GM12864 (cell line): ENCODE measurements at regions not wholly inside any gene's neighbourhood (a gene's known extent, or its start where the extent isn't known, plus 50 kb on each side); places are given as distances from the start of the nearest gene placed in this dataset.

ENCODE experiments used
- DNase-seq: peaks from one replicate; pipeline ENCODE4 v3.0.0-alpha.2; 2011; ENCODE audit warnings: low read depth
- H3K4me3 ChIP-seq: 2 replicates; pipeline ENCODE4 v1.5.1; 2011; ENCODE audit warnings: mild to moderate bottlenecking, low read depth, low read length, control low read depth
- TF ChIP-seq, protein P1 (sequence below): IDR thresholded peaks from 2 replicates; pipeline ENCODE4 v1.5.1; 2011; ENCODE audit warnings: low read depth, mild to moderate bottlenecking, moderate library complexity, low read length, control low read depth, inconsistent platforms; ENCODE audit errors: missing control alignments

DNA sequence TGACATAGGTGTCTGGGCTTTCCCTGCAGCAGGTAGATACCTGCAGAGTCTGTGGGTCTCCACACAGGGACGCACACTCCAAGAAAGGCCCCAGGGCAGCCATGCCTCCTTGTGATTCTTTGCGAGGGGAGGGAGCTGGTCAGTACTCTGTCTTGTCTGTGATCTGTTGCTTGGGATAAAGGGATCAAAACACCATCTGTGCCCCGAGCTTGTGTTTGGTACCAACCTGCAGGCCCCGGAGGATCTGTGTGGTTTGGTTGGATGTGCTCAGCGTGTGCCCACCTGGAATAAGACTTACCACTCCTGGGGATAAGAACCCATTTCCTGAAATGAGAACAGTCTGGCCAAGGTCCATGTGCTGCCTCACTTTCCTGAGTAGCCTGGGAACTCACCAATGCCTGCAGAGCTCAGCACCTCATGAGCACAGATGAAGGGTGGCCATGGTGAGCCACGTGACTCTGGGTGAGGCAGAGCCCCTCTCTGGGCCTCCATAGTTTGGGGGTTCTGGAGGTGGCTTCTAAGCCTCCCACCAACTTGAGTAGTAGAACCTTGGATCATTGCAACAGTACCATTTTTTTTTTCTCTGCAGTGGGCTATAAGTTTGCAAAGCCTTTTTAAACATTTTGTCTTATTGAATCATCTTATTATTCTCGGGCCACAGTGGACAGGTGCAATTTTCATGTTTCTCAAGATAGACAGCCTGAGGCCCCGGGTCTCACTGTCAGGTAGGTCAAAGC is 134.8 kb downstream of the DDX1 start:
- TF ChIP-seq, protein P1, sequence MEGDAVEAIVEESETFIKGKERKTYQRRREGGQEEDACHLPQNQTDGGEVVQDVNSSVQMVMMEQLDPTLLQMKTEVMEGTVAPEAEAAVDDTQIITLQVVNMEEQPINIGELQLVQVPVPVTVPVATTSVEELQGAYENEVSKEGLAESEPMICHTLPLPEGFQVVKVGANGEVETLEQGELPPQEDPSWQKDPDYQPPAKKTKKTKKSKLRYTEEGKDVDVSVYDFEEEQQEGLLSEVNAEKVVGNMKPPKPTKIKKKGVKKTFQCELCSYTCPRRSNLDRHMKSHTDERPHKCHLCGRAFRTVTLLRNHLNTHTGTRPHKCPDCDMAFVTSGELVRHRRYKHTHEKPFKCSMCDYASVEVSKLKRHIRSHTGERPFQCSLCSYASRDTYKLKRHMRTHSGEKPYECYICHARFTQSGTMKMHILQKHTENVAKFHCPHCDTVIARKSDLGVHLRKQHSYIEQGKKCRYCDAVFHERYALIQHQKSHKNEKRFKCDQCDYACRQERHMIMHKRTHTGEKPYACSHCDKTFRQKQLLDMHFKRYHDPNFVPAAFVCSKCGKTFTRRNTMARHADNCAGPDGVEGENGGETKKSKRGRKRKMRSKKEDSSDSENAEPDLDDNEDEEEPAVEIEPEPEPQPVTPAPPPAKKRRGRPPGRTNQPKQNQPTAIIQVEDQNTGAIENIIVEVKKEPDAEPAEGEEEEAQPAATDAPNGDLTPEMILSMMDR: no peak
- no peak for DNase-seq
- no peak overlapping the region for H3K4me3 ChIP-seq

DNA sequence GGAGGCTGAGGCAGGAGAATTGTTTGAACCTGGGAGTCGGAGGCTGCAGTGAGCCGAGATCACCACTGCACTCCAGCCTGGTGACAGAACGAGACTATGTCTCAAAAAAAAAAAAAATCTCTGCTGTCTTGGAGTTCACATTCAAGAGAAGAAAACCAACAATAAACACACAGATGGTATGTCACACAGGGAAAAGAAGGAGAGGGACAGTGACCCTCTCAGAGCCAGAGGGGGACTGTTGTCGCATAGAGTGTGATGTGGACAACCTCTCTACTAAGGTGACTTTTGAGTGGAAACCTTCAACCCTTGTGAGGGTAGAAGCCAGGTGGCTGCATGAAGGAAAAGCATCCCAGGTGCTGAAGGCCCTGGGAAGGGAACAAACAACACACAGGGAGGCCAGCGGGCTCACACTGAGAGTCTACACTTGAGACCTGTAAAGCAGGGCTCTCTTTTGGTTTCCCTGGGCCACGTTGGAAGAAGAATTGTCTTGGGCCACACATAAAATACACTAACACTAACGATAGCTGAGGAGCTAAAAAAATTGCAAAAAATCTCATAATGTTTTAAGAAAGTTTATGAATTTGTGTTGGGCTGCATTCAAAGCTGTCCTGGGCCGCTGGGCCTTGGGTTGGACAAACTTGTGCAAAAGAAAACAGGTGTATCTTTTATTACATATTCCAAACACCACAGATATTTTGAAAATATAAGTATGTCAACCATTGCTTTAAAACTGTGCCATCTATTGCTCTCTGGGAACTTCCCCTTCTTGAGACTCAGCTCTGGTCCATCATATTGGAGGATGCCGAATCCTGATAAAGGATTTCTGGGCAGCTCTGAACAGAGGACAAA is 136.0 kb downstream of the DDX1 start:
- TF ChIP-seq, protein P1: no peak
- no peak for DNase-seq

DNA sequence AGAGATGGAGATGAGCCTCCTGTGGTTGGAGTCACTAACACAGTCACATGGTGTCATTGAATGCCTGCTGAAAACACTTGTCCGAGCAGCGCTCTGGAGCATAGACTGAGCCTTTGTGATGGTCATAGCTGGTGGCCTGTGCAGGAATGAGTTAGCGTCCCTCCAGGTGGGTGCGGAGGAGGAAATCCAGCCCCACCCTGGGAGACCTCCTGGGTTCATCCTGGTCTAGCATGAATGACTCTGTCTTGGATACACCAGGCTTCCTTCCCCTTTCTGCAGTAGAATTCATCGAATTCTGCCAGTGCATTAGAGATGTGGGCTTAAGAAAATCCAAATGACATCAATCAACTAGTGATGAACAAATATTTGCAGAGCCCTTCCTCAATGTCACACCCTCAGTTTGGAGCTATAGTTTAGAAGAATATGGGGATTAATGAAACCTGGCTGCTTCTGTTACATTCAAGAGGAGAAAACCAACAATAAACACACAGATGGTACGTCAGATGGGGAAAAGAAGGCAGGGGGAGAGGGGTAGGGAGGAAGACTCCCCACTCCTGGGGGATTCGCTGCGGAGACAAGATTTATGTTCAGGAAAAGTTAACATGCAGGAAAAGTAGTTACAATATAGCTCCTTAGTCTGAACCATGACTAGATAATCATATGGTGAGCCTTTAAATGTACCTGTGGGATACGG is 136.7 kb downstream of the DDX1 start:
- DNase-seq: no peak
- H3K4me3 ChIP-seq: no peak overlapping the region
- TF ChIP-seq, protein P1: no peak

More for the DNA sequence above, 136.0 kb downstream of the DDX1 start:
- H3K4me3 ChIP-seq: no peak overlapping the region

DNA sequence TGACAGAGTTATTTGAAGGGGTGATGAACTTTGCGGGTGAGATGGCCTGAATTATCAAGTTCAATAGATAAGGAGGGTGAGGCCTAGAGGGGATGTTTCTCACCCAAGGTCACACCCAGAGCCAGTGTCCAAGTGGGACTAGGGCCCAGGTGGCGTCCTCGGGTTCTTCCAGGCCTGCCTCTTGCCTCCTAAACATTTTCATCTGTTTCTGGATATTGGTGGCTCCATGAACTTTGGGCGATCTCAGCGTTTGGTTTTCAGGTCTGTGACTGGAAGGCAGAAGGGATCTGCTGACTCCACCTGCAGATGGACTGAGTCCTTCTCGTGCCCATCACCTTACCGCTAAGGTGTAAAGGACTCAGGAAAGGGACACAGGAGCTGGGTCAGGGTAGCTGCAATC is 137.3 kb downstream of the DDX1 start:
- TF ChIP-seq, protein P1: no peak
- no peak overlapping the region for H3K4me3 ChIP-seq
- no peak for DNase-seq

DNA sequence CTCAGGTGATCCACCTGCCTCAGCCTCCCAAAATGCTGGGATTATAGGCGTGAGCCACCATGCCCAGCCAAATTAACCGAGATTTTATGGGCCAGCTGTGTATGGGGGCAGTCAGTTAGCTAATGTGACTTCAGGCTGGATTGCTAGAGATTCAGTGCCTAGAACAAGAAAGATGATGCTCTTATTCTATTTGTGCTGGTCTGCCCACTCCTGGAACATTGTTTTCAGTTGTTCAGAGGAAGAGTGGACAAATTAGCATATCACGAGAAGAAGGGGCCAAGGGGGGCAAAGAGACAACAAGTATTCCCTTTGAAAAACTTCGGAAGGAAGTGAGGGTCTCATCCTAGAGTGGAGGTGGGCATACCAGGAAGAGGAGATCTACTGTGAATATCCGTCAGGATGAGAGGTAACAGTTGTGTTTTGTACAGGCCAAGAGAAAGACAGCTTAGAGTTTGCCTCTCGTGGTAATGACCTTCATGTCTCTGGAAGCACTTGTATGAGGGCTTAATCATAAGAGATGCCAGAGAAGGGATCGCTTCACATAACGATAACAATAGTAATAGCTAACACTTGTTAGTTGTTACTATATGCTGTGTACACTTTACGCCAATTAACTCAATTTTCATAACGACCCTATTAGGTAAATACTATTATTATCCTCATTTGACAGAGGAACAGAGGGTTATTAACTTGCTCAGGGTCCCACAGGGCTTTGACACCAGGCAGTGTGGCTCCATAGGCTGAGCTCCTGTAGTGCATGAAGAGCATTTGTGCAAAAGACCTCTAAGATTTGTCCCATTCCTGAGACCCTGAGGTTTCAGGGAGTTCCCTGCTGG is 138.3 kb downstream of the DDX1 start:
- DNase-seq: no peak
- TF ChIP-seq, protein P1: no peak
- H3K4me3 ChIP-seq: no peak overlapping the region

DNA sequence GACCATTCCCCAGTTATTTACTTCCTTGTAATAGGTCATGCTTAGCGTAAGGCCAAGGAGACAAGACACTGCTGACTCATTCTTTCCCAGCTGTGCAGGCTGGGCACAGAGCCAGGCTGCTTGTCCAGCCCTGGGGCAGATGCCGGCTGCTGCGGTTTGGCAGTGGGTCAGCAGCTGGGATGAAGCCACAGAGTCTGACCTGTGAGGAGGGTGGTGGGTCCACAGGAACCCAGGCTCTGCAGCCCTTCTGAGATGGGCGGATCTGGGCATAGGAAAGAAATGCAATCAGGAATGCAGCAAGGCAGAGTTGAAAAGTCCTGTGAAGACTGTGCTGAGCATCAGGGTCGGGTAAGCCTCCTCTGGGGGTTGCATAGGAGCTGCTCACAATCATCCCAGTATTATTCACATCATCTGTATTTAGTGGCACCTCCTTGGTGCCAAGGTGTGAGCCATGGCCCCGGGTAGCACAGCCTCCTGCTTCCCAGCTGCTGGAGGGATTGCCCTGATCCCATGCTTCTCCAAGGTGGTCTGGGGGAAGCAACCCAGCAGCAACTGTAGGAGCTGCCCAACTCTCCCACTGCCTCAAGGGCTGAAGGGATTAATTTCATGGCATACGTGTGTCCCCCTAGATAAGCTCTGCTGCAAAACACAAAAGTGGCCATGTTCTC is 139.0 kb downstream of the DDX1 start:
- TF ChIP-seq, protein P1: no peak
- DNase-seq: no peak
- no peak overlapping the region for H3K4me3 ChIP-seq
